Endodermal cell (in vitro differentiated cells): ENCODE measurements at regions not wholly inside any gene's neighbourhood (a gene's known extent, or its start where the extent isn't known, plus 50 kb on each side); places are given as distances from the start of the nearest gene placed in this dataset.

ENCODE experiments used
- DNase-seq: peaks from one replicate; pipeline ENCODE4 v3.0.0-alpha.2; 2017
- H3K27ac ChIP-seq: 2 replicates; pipeline ENCODE4 v1.5.1; 2013; ENCODE audit warnings: mild to moderate bottlenecking, low read depth, low read length, moderate library complexity
- H3K27me3 ChIP-seq: 2 replicates; pipeline ENCODE4 v1.6.1; 2013; ENCODE audit warnings: mild to moderate bottlenecking, low read length, moderate library complexity; ENCODE audit not compliant: insufficient read depth, control insufficient read depth, poor library complexity, severe bottlenecking
- H3K36me3 ChIP-seq: 2 replicates; pipeline ENCODE4 v1.7.0; 2013; ENCODE audit warnings: mild to moderate bottlenecking, low read length, moderate library complexity; ENCODE audit not compliant: control insufficient read depth, insufficient read depth
- H3K4me1 ChIP-seq: one replicate; pipeline ENCODE4 v1.7.0; 2013; ENCODE audit warnings: low read length; ENCODE audit not compliant: control insufficient read depth, insufficient read depth
- H3K4me3 ChIP-seq: 2 replicates; pipeline ENCODE4 v1.5.1; 2013; ENCODE audit warnings: mild to moderate bottlenecking, low read length, moderate library complexity
- H3K9ac ChIP-seq: 2 replicates; pipeline ENCODE4 v1.6.1; 2013; ENCODE audit warnings: mild to moderate bottlenecking, low read length, moderate library complexity; ENCODE audit not compliant: poor library complexity, severe bottlenecking; ENCODE audit errors: extremely low read depth
- H3K9me3 ChIP-seq: 2 replicates; pipeline ENCODE4 v1.6.1; 2013; ENCODE audit warnings: mild to moderate bottlenecking, low read length, moderate library complexity; ENCODE audit not compliant: control insufficient read depth
- H3K27ac Mint-ChIP-seq: 2 replicates; pipeline ENCODE4 v1.8.0; 2020; ENCODE audit warnings: mixed read lengths
- H3K27me3 Mint-ChIP-seq: 2 replicates; pipeline ENCODE4 v1.8.0; 2021; ENCODE audit warnings: mild to moderate bottlenecking, mixed read lengths; ENCODE audit not compliant: insufficient read depth
- H3K36me3 Mint-ChIP-seq: 2 replicates; pipeline ENCODE4 v1.8.0; 2020; ENCODE audit warnings: low read depth, mixed read lengths
- H3K4me1 Mint-ChIP-seq: 2 replicates; pipeline ENCODE4 v1.8.0; 2020; ENCODE audit warnings: mixed read lengths
- H3K4me3 Mint-ChIP-seq: 2 replicates; pipeline ENCODE4 v1.8.0; 2020; ENCODE audit warnings: mild to moderate bottlenecking, moderate library complexity, mixed read lengths
- H3K9me3 Mint-ChIP-seq: 2 replicates; pipeline ENCODE4 v1.8.0; 2020; ENCODE audit warnings: mild to moderate bottlenecking, mixed read lengths
- CTCF ChIP-seq: fragments of 200-600 bp; sonication (generic); conservative IDR thresholded peaks from 2 replicates; pipeline ENCODE4 v1.5.0; 2021; ENCODE audit warnings: antibody characterized with exemption, mild to moderate bottlenecking
- WGBS, 2 experiments: methylation state at CpG; one replicate each; pipeline versions ENCODE4 v1.1.5 to v1.1.7; 2013; ENCODE audit warnings: missing lambda C conversion rate in 2 of 2, mixed read lengths in 1 of 2; ENCODE audit not compliant: insufficient coverage in 1 of 2, insufficient read length in 1 of 2; 5-methylcytosine and 5-hydroxymethylcytosine counted together

- TF ChIP-seq CTCF = no peak
- H3K27ac Mint-ChIP-seq = no peak overlapping the region
- Histone ChIP-seq H3K27ac (no peak overlapping the region), H3K9ac (no peak overlapping the region), H3K27me3 (no peaks in the 10 kb centered on the region), H3K4me1 (no peaks in the 10 kb centered on the region), H3K9me3 (peaks cover 7% of the 10 kb centered on the region), H3K36me3 (no peaks in the 10 kb centered on the region), H3K4me3 (no peak overlapping the region)
- no peaks in the 10 kb centered on the region for H3K9me3 Mint-ChIP-seq
- H3K4me1 Mint-ChIP-seq = no peaks in the 10 kb centered on the region
- WGBS, 2 experiments = 97 to 100% methylated on average over 1 to 2 of the region's 2 CpGs
- DNase-seq = no peak
- no peaks in the 10 kb centered on the region for H3K36me3 Mint-ChIP-seq
- no peaks in the 10 kb centered on the region for H3K27me3 Mint-ChIP-seq
- H3K4me3 Mint-ChIP-seq = no peak overlapping the region
These were observed 86.5 kb upstream of the IFNGR1 start for GRCh38 chr6:137305691-137306090.

- Histone ChIP-seq H3K27me3 (no peaks in the 10 kb centered on the region), H3K4me3 (no peak overlapping the region), H3K27ac (no peak overlapping the region), H3K4me1 (no peaks in the 10 kb centered on the region), H3K36me3 (no peaks in the 10 kb centered on the region), H3K9me3 (peaks cover 7% of the 10 kb centered on the region), H3K9ac (no peak overlapping the region)
- DNase-seq = no peak
- Mint-ChIP-seq H3K4me3 (no peak overlapping the region), H3K9me3 (no peaks in the 10 kb centered on the region), H3K27me3 (peaks cover 6% of the 10 kb centered on the region), H3K4me1 (no peaks in the 10 kb centered on the region), H3K27ac (no peak overlapping the region), H3K36me3 (no peaks in the 10 kb centered on the region)
- 94 to 100% methylated on average over 2 to 4 of the region's 4 CpGs for WGBS, 2 experiments
- no peak for TF ChIP-seq CTCF
These were observed 85.0 kb upstream of the IFNGR1 start for GRCh38 chr6:137304020-137304780.

GRCh38 chr6:137303441-137303840, 84.3 kb upstream of the IFNGR1 start:
- no peak for TF ChIP-seq CTCF
- Mint-ChIP-seq H3K36me3 (no peaks in the 10 kb centered on the region), H3K4me3 (no peak overlapping the region), H3K4me1 (peaks cover 4% of the 10 kb centered on the region), H3K27me3 (peaks cover 6% of the 10 kb centered on the region), H3K27ac (no peak overlapping the region), H3K9me3 (no peaks in the 10 kb centered on the region)
- Histone ChIP-seq H3K9me3 (peaks cover 7% of the 10 kb centered on the region), H3K4me1 (no peaks in the 10 kb centered on the region), H3K4me3 (no peak overlapping the region), H3K9ac (no peak overlapping the region), H3K27me3 (no peaks in the 10 kb centered on the region), H3K36me3 (no peaks in the 10 kb centered on the region), H3K27ac (no peak overlapping the region)
- no peak for DNase-seq
- WGBS, 2 experiments = 85% methylated on average over 2 of the region's 2 CpGs; no CpG with 5 or more reads in 1 of the 2 experiments
